ENCODE measurements at regions not wholly inside any gene's neighbourhood (a gene's known extent, or its start where the extent isn't known, plus 50 kb on each side); places are given as distances from the start of the nearest gene placed in this dataset.

- Histone ChIP-seq H3K4me3 (no peak overlapping the region), H3K27me3 (ENCODE audit: insufficient read depth) (no peaks in the 10 kb centered on the region), H2AFZ (no peak overlapping the region), H4K20me1 (replicated peaks; ENCODE audit: insufficient read depth) (no peaks in the 10 kb centered on the region), H3K9me2 (ENCODE audit: insufficient read depth) (peaks cover 6% of the 10 kb centered on the region; the same call in 1 of the 2 replicates), H3K4me2 (no peak overlapping the region), H3K36me3 (ENCODE audit: insufficient read depth) (no peaks in the 10 kb centered on the region), H3K27ac (ENCODE audit: low read depth) (no peak overlapping the region), H3K4me1 (ENCODE audit: insufficient read depth) (no peaks in the 10 kb centered on the region), H3F3A (replicated peaks; ENCODE audit: low read depth) (no peaks in the 10 kb centered on the region), H3K79me2 (replicated peaks; ENCODE audit: insufficient read depth) (no peaks in the 10 kb centered on the region)
- H3K27me3 Mint-ChIP-seq (ENCODE audit: insufficient read depth, low read depth, poor library complexity), result peaks cover 2% of the 10 kb centered on the region
- H3K4me3 Mint-ChIP-seq, result no peak overlapping the region
- no peak overlapping the region for H3K27ac Mint-ChIP-seq
- H3K4me1 Mint-ChIP-seq, result 0 out of 3 replicates have a peak, but pooled peaks cover 3% of the 10 kb centered on the region
- TF ChIP-seq POLR2AphosphoS5 (IDR thresholded peaks at IDR 0.05; ENCODE audit: low read depth) (no peak), ZNF331 (CRISPR knock-in tag; IDR thresholded peaks at IDR 0.05; ENCODE audit: low read depth) (no peak), ZNF114 (CRISPR knock-in tag; IDR thresholded peaks at IDR 0.05) (no peak), REST (IDR thresholded peaks at IDR 0.05; ENCODE audit: unreplicated experiment) (no peak), ZNF462 (CRISPR knock-in tag; IDR thresholded peaks at IDR 0.05) (no peak), ETS1 (IDR thresholded peaks at IDR 0.05) (no peak), NANOG (IDR thresholded peaks at IDR 0.05; ENCODE audit: borderline replicate concordance) (no peak), EZH2phosphoT487 (IDR thresholded peaks at IDR 0.05; ENCODE audit: unreplicated experiment) (no peak), CTCF (conservative IDR thresholded peaks at IDR 0.05; ENCODE audit: low read depth in 2 of 2) (no peak)
- ATAC-seq (no peak), DNase-seq (ENCODE audit: low spot score) (no peak)
- peaks cover 4% of the 10 kb centered on the region; the same call in 1 of the 3 replicates for H3K36me3 Mint-ChIP-seq (ENCODE audit: low read depth)
- peaks cover 3% of the 10 kb centered on the region; the same call in 1 of the 3 replicates for H3K9me3 Mint-ChIP-seq
These were observed 255.2 kb downstream of the CD109 start for GRCh38 chr6:73951183-73951582.

Data from GM23338 (cell line).